Stimulated activated effector memory CD8-positive, alpha-beta T cell treated with anti-CD3 and anti-CD28 coated beads, Interleukin-12 subunit alpha, Interleukin-12 subunit beta, amount 100 ng/mL, for 72 hours (primary cell): ENCODE measurements at regions not wholly inside any gene's neighbourhood (a gene's known extent, or its start where the extent isn't known, plus 50 kb on each side); places are given as distances from the start of the nearest gene placed in this dataset.

Source experiments
- ATAC-seq: fragments of 150-1000 bp; cut with Tn5 transposase; 2 replicates; pipeline ENCODE4 v1.10.0; 2021
- DNase-seq, 2 donors: peaks; one replicate each; pipeline ENCODE4 v3.0.0; 2021 to 2022; ENCODE audit warnings: low spot score in 2 of 2
- H3K27ac Mint-ChIP-seq: one replicate; pipeline ENCODE4 v1.8.0; 2022; ENCODE audit warnings: mild to moderate bottlenecking, mixed read lengths
- H3K36me3 Mint-ChIP-seq: one replicate; pipeline ENCODE4 v1.8.0; 2022; ENCODE audit warnings: mild to moderate bottlenecking, mixed read lengths
- H3K4me1 Mint-ChIP-seq: one replicate; pipeline ENCODE4 v1.8.0; 2022; ENCODE audit warnings: mixed read lengths
- H3K4me3 Mint-ChIP-seq: one replicate; pipeline ENCODE4 v1.8.0; 2022; ENCODE audit warnings: mild to moderate bottlenecking, mixed read lengths
- H3K9me3 Mint-ChIP-seq: one replicate; pipeline ENCODE4 v1.8.0; 2022; ENCODE audit warnings: mixed read lengths

DNA sequence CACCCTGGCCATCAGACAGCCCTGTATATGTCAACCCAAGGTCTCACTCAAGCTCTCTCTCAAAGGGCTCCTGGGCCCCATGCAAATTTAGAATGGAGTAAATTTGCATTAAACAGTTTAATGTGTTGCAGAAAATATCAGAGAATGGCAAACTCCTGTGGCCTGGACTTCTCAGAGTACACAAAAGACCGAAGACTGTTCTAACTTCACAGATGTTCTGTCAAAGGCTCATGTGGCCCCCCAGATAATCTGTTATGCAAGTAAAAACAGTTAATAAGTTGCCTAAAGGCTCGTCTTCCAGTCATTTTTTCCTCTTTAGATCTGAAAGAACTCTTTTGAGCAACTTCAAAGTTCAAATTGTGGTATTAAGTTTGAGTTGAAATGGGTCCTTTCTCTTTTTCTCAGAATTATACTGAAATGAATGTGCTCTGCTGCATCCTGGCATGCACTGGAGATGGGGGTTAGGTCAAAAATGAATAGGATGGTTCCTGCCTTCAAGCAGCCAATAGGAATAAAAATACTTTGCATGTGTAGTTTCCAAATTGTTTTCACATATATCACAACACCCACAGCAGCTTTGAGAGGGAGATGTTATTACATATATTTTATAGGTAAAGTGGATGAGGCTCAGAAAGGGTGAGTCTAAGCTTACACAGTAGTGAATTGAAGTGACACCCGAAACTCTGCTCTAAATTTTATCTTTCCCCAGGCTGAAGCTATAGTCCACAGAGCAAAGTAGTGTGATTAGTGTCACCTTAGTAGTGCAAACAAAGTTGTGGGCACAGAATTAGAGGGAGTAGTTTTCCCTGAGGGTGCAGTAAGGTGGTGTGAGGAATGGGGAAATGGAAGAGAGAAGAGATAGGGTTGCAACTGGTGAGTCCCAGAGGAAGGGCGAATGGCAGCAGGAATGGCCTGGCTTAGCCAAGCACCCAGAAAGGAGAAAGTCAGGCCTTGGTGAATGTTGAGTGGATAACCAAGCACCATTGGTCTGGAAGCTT, 205.0 kb upstream of the RFC3 start:
- peaks cover 22% of the 10 kb centered on the region for H3K36me3 Mint-ChIP-seq
- peaks cover 41% of the 10 kb centered on the region for H3K4me1 Mint-ChIP-seq
- H3K9me3 Mint-ChIP-seq: no peaks in the 10 kb centered on the region
- DNase-seq (peak in 1 of 2 donors; percentile 62), ATAC-seq (peak; percentile 79)
- peak overlapping the region; percentile 95 for H3K27ac Mint-ChIP-seq
- H3K4me3 Mint-ChIP-seq: peak overlapping the region; percentile 82

DNA sequence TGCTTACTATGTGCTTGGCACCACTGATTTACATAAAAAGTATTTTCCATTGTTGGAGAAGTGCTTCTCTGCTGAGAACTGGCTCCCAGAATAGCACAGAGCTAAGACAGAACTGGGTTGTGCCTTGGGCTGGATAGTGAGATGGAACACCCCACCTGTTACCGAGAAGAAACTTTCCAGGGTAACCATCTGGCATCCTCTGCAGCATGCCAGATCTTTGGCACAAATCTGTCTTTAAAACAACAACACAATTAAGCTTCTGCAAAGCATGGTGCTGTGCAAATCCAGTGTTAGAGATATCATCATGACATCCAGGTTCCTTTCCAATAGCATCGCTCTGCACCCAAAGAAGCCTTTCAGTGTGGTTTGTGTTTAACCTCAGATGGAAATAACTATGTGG, 202.5 kb upstream of the RFC3 start:
- H3K4me3 Mint-ChIP-seq: no peak overlapping the region
- H3K4me1 Mint-ChIP-seq: peaks cover 39% of the 10 kb centered on the region
- H3K36me3 Mint-ChIP-seq: peaks cover 20% of the 10 kb centered on the region

DNA sequence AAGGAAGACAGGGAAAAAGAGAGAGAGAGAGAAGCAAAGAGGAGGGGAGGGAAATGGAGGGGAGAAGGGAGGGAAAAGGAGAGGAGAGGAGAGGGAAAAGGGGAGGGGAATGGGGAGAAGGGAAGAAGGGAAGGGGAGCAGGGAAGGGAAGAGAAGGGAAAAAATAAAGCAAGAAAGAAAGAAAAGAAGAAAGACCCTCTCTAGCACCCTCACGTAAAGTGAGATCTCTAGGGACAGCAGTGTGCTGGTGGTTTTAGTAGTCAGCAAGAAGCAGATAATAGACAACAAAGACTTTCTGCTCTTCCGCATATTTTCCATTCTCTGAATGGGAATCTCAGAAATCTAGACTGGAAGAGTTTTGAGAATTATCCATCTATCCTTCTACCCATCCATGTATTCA, 201.8 kb upstream of the RFC3 start:
- DNase-seq (no peak), ATAC-seq (no peak)
- H3K4me3 Mint-ChIP-seq: no peak overlapping the region
- H3K9me3 Mint-ChIP-seq: no peaks in the 10 kb centered on the region
- H3K36me3 Mint-ChIP-seq: peaks cover 13% of the 10 kb centered on the region
- H3K27ac Mint-ChIP-seq: no peak overlapping the region
- H3K4me1 Mint-ChIP-seq: peaks cover 32% of the 10 kb centered on the region

More for the DNA sequence above, 202.5 kb upstream of the RFC3 start:
- Mint-ChIP-seq H3K27ac (no peak overlapping the region), H3K9me3 (no peaks in the 10 kb centered on the region)
- ATAC-seq: no peak
- no peak for DNase-seq

DNA sequence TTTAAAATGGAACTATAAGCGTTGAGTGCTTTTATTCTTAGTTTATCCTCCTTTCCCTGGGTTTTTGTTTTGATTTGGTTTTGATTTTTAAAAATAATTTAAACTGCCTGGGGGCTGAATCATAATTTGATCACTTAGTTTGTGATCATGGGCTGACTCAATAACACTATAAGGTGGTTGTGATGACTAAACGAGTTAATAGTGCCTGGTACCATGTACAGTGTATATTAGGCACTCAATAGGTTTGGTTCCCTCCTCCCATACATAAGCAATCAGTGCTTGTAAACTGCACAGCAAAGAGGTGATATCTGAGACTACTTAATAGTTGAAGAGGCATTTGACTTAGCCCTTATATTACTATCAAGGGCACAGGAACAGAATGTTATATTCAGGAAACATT, 200.9 kb upstream of the RFC3 start:
- Mint-ChIP-seq H3K36me3 (peaks cover 8% of the 10 kb centered on the region), H3K9me3 (no peaks in the 10 kb centered on the region), H3K4me1 (peaks cover 24% of the 10 kb centered on the region), H3K4me3 (no peak overlapping the region), H3K27ac (no peak overlapping the region)
- ATAC-seq: peak; percentile 46
- DNase-seq: no peak

DNA sequence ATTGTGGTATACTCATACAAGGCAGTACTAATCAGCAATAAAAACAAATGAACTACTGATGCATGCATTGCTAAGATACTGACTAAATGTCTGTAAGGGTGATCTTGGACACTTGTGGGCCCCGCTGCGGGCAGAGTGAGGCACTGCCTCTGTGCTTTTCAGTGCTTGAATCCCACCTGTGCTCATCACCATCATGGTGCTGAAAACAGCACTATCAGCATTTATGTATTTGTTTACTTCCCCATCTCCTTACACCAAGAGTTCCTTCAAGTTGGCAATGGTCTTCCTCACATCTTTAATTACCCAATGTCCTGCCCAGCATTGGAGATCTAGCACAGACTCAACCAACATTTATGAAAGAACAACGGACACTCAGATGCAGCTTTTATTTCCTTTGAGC, 193.7 kb upstream of the RFC3 start:
- Mint-ChIP-seq H3K4me3 (no peak overlapping the region), H3K27ac (no peak overlapping the region), H3K4me1 (peaks cover 10% of the 10 kb centered on the region), H3K9me3 (no peaks in the 10 kb centered on the region), H3K36me3 (no peaks in the 10 kb centered on the region)
- ATAC-seq: no peak
- no peak for DNase-seq

DNA sequence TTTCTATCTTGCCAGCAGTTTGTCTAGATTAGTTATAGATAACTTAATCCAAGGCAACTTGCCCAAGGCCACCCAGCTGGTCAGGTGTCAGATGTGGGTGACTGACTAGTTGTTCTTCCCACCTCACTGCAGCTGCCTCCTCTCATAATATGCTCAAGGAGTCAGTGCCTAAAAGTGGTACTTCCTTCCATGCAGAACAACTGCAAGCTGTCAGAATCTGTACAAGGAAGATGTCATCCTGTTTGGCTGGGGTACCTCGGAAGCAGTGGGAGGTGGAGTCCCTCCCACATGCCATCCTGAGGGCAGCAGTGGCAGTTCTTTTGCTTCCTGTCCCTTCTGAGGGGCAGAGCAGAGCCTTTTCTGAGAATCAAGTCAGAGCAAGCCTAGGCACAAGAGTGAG, 193.2 kb upstream of the RFC3 start:
- H3K4me3 Mint-ChIP-seq: no peak overlapping the region
- DNase-seq (no peak), ATAC-seq (peak; percentile 79)
- H3K4me1 Mint-ChIP-seq: peaks cover 10% of the 10 kb centered on the region
- H3K9me3 Mint-ChIP-seq: no peaks in the 10 kb centered on the region
- peak overlapping the region; percentile 51 for H3K27ac Mint-ChIP-seq
- H3K36me3 Mint-ChIP-seq: no peaks in the 10 kb centered on the region

DNA sequence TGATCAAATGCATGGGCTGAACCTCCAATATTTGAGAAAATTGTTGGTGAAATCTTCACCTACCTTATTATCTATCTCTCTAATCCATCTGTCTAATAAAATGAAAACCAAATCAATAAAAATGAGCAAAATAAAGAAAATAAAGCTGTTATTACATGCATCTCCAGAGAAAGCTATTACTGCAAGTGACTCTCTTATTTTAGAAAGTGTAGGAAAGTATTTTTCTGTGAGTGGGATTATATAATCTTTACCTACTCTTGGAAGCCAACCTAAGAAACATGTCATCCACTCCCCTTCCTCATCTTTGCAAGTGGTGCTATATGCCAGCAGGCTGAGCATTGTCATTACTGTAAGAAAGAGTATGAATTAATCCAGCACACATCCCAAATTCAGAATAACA, 191.5 kb upstream of the RFC3 start:
- Mint-ChIP-seq H3K36me3 (no peaks in the 10 kb centered on the region), H3K4me3 (no peak overlapping the region), H3K9me3 (no peaks in the 10 kb centered on the region), H3K4me1 (peaks cover 10% of the 10 kb centered on the region), H3K27ac (no peak overlapping the region)
- ATAC-seq (no peak), DNase-seq (no peak)

DNA sequence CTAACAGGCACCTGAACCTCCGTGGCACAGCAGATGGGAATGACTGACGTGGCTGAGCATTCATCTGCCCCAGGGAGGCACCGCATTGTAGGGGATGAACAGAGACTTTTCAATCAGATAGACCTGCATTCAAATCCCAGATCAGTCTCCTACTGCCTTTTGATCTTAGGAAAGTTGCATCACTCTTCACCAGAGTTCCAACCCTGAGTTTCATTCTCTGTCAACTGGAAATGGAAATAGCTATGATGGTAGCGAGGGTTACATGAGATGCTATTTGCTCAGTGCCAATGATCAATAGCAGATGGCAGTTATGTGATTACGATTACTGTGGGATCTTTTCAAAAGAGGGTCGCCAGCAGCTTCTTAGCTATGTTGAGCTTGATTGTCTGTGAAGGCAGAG, 189.3 kb upstream of the RFC3 start:
- Mint-ChIP-seq H3K4me1 (peaks cover 10% of the 10 kb centered on the region), H3K9me3 (no peaks in the 10 kb centered on the region), H3K4me3 (no peak overlapping the region), H3K27ac (no peak overlapping the region), H3K36me3 (no peaks in the 10 kb centered on the region)
- DNase-seq: no peak
- no peak for ATAC-seq

DNA sequence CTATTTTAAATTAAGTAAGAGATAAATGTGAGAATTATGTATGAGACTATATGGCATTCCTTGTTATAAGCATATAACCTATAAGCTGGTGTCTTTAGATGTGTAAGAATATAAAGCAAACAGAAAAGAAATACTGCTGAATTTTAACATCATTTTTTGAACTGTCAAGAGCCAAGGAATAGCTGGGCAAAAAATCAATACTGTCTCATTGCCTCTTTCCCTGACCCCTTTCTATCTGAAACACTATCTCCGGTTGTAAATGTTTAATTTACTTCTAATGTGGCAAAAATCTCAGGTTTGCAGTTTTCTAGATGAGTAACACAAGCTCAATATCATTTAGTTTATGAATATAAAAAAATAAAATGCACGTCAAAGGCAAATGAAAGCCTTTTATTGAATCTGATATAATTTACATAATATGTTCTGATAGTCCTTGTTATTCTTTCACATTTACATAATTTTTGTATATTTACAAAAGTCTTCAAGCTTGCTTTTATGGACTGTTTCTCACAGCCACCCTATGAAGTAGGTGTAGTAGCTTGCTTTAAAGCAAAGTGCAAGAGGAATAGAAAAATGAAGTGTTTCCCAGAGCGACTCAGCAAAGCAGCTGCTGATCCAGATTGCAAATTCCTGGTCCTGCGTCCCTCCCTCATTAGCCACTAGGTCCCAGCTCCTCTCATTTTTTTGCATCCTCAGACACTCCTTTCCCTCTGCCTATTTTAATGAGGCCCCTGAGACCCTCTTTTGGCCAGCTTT, 188.2 kb upstream of the RFC3 start:
- ATAC-seq (no peak), DNase-seq (no peak)
- Mint-ChIP-seq H3K4me3 (no peak overlapping the region), H3K27ac (no peak overlapping the region), H3K9me3 (no peaks in the 10 kb centered on the region), H3K36me3 (no peaks in the 10 kb centered on the region), H3K4me1 (peaks cover 3% of the 10 kb centered on the region)

DNA sequence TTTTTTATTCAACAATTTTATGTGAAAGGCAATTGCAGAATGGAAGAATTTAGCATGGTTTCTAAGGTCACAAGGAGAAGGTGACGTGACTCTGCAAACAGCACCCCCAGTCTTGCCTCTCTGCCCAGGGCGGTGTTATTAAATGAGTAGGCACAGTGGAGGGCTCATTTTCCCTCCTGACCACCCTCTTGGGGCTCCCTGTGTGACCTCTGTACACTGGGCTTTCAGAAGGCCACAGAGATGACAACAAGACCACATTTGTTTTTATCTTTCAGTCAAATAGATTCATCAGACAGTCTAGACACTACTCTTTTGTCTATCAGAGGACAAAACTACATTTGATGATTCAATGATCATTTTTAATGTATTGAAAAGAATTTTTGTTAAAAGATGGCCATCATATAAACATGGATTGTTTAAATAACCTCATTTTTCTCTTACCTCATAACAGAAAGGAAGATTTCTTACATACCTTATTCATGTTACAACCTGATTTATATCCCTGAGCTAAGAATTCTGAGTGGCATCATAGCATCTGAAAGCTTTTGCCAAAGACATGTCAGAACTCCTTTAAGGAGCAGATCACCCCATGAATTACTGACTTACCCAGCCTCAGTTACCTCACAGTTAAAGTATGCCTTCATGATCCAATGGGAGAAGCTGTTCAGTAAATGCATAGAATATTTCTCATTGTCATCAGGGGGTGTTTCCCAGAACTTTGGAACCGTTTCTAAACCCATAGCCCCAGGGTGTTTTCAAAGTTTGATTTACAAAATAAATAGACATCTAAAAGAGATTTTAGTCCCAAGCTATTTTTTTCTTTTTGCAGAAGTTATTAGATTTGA, 184.0 kb upstream of the RFC3 start:
- no peak overlapping the region for H3K4me3 Mint-ChIP-seq
- peaks cover 10% of the 10 kb centered on the region for H3K4me1 Mint-ChIP-seq
- H3K27ac Mint-ChIP-seq: no peak overlapping the region
- DNase-seq (no peak), ATAC-seq (no peak)
- H3K9me3 Mint-ChIP-seq: no peaks in the 10 kb centered on the region
- H3K36me3 Mint-ChIP-seq: no peaks in the 10 kb centered on the region

DNA sequence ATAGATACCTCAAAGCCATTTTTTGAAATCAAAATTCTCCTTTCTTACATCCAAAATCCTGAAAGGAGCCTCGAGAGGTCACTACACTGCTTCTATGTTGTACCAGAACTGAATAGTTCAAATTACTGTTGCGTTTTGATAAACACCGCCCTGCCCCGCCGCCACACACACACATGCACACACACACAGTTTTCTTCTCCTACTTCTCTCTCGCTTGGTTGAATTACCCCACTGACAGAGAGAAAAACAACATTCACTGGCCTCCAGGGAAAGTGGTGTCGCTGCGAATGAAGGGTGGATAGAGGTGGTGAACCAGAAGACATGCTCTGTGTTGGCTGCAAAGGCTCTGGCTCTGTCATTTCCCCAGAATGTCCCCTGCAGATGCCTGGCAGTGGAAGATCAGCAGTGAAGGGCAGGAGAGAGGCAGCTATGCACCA, 183.4 kb upstream of the RFC3 start:
- no peak overlapping the region for H3K4me3 Mint-ChIP-seq
- no peak for ATAC-seq
- no peak for DNase-seq
- no peaks in the 10 kb centered on the region for H3K9me3 Mint-ChIP-seq
- no peaks in the 10 kb centered on the region for H3K36me3 Mint-ChIP-seq
- peaks cover 16% of the 10 kb centered on the region for H3K4me1 Mint-ChIP-seq
- no peak overlapping the region for H3K27ac Mint-ChIP-seq

DNA sequence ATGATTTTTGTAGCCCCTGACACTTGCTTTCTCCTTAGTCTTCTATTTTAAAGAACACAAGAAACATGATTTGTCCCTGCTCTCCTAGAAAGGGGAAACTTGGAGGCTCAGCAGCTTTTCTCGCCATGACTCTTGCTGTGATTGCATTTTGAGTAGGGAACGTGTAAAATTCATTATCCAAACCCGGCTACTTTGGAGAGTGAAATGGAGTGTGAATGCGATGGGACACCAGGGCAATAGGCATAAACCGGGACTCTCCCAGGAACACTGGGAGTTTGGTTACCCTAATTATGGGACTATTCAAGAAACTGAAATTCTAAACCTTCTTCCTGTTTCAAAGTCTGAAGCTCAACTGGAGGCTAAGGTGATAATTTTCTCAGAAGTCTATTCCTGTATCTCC, 181.7 kb upstream of the RFC3 start:
- Mint-ChIP-seq H3K27ac (no peak overlapping the region), H3K4me1 (peaks cover 33% of the 10 kb centered on the region), H3K9me3 (no peaks in the 10 kb centered on the region), H3K36me3 (no peaks in the 10 kb centered on the region), H3K4me3 (no peak overlapping the region)
- no peak for DNase-seq
- ATAC-seq: no peak

DNA sequence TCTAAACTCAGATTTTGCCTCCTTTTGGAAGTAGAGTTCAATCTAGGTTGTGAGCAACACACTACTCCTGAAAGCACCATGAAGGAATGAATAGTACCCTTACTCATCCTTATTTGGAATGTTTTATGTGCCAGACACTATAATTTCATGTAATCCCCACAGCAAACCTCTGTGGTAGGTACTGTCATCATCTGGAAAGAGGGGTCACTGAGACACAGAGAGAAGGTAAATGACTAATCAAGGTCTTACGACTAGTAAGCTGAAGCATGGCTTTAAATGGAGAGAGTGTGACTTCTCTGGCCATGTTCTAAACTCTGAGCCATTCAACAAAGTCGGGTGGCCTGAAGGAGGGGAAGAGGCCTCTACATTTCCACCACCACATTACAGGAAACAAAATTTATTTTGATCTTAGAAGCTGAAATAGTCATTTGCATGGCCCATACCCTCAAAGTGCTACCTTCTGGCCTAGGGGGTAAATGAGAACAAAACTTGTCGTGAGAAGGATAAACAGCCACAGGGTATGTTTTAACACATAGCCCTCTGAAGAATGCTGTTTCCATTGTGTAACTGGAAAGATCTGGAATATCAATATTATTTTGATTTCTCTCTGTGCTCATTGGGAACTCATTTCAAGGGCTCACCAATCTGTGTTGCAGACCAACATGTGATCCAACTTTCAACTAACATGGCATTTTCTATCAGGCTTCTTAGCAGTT, 180.8 kb upstream of the RFC3 start:
- Mint-ChIP-seq H3K9me3 (no peaks in the 10 kb centered on the region), H3K36me3 (no peaks in the 10 kb centered on the region), H3K27ac (peak overlapping the region; percentile 40), H3K4me1 (peaks cover 34% of the 10 kb centered on the region), H3K4me3 (no peak overlapping the region)
- ATAC-seq: peak; percentile 66
- no peak for DNase-seq

DNA sequence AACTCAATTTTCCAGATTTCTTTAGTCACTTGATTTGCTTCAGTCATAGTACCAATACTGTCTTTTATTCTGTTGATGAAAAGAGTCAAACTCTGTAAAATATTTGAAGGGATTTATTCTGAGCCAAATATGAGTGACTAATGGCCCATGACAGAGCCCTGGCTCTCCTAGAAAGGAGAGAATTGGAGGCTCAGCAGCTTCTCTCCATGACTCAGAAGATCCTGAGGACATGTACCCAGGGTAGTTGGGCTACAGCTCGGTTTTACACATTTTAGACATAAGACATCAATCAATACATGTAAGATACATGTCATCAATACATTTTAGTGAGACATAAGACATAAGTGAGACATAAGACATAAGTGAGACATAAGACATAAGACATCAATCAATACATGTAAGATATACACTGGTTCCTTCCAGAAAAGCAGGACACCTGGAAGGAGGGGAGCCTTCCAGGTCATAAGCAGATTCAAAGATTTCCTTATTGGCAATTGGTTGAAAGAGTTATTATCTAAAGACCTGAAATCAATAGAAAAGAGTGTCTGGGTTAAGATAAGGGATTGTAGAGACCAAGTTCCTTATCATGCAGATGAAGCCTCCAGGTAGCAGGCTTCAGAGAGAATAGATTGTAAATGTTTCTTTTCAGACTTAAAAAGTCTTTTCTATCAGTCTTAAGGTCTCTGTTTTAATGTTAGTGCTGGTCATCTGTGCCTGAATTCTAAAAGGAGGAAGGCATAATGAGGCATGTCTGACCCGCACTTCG, 179.8 kb upstream of the RFC3 start:
- no peaks in the 10 kb centered on the region for H3K9me3 Mint-ChIP-seq
- H3K4me1 Mint-ChIP-seq: peaks cover 34% of the 10 kb centered on the region
- no peak overlapping the region for H3K27ac Mint-ChIP-seq
- no peaks in the 10 kb centered on the region for H3K36me3 Mint-ChIP-seq
- ATAC-seq (peak; percentile 14), DNase-seq (no peak)
- no peak overlapping the region for H3K4me3 Mint-ChIP-seq
